Esophagus muscularis mucosa (tissue), 4 donors: ENCODE measurements at regions not wholly inside any gene's neighbourhood (a gene's known extent, or its start where the extent isn't known, plus 50 kb on each side); places are given as distances from the start of the nearest gene placed in this dataset.
"Not testable (repeated sequence)": the region's sequence is repeated elsewhere in the genome, so short reads cannot be mapped to it uniquely, and the experiment has no call there.

Experiments
- CTCF ChIP-seq, 3 experiments: fragments of 200-600 bp in 2 of 3; fragments of 450-650 bp in 1 of 3; sonication (generic) in 2 of 3; IDR thresholded peaks; one replicate each; pipeline ENCODE4 v1.5.1; 2017 to 2019; ENCODE audit warnings: antibody characterized with exemption in 3 of 3, mild to moderate bottlenecking in 2 of 3, moderate library complexity in 1 of 3
- EP300 ChIP-seq: sonication (generic); formaldehyde crosslinking; IDR thresholded peaks from one replicate; pipeline ENCODE4 v1.6.1; 2017; ENCODE audit warnings: antibody characterized with exemption
- POLR2A ChIP-seq: fragments of 450-650 bp; IDR thresholded peaks from one replicate; pipeline ENCODE4 v1.6.1; 2017; ENCODE audit warnings: antibody characterized with exemption, moderate library complexity, mild to moderate bottlenecking, low read depth
- POLR2AphosphoS5 ChIP-seq, 2 donors: sonication (generic); formaldehyde crosslinking; IDR thresholded peaks; one replicate each; pipeline ENCODE4 v1.6.1; 2017; ENCODE audit warnings: antibody characterized with exemption in 2 of 2

- not testable (repeated sequence) for TF ChIP-seq CTCF (IDR thresholded peaks at IDR 0.05); POLR2A; POLR2AphosphoS5 (IDR thresholded peaks at IDR 0.05); EP300
These were observed 781.1 kb upstream of the GBE1 start for GRCh38 chr3:82542556-82542955.
